Left cardiac atrium (tissue), 4 donors: ENCODE measurements at regions not wholly inside any gene's neighbourhood (a gene's known extent, or its start where the extent isn't known, plus 50 kb on each side); places are given as distances from the start of the nearest gene placed in this dataset.
"Not testable (repeated sequence)": the region's sequence is repeated elsewhere in the genome, so short reads cannot be mapped to it uniquely, and the experiment has no call there.

Experiments
- ATAC-seq, 2 donors: fragments of 200-7000 bp; cut with Tn5 transposase; one replicate each; pipeline ENCODE4 v1.9.1; 2020; ENCODE audit warnings: mild to moderate bottlenecking in 2 of 2, moderate library complexity in 2 of 2
- DNase-seq: peaks from one replicate; pipeline ENCODE4 v3.0.0-alpha.2; 2020
- intact Hi-C, 2 donors: fragments of 100-400 bp; cut with DNase I; formaldehyde crosslinking; loops; one replicate each; pipeline versions ENCODE4 v1.14.1 to v1.15.1; 2022 to 2023
- donor health status: DM: no; HTN: yes; CAD: no.
- donor health status: DM: no; HTN: yes; CAD: no; lungs with severe emphysema.
- donor health status: DM: yes; HTN: yes; CAD: no.
- donor health status: Dilated cardiomyopathy.

GRCh38 chr11:22567759-22568158 lies 57.9 kb downstream of the FANCF start:
- DNase-seq (no peak), ATAC-seq (no peak)
- intact Hi-C loops, result no loop called here

DNA sequence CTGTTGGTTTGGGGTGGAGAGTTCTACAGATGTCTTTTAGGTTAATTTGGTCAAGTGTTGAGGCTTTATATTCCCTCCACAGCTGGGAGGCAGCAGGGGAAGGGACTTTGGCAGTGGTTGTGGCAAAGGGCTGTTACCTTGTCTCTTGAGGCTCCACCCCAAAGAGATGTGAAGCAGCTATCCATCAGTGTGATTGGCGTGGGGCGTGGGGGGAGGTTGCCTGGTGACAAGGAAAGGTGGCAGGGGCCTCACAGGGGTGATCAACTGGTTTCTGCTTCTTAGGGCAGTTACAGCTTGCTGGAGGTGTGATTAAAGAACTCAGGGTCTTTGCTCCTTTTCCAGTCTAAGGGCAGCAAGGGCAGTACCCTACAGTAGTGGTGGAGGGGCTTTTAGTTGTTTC lies 59.3 kb downstream of the FANCF start:
- intact Hi-C loops, result no loop called here
- ATAC-seq (no peak), DNase-seq (no peak)

DNA sequence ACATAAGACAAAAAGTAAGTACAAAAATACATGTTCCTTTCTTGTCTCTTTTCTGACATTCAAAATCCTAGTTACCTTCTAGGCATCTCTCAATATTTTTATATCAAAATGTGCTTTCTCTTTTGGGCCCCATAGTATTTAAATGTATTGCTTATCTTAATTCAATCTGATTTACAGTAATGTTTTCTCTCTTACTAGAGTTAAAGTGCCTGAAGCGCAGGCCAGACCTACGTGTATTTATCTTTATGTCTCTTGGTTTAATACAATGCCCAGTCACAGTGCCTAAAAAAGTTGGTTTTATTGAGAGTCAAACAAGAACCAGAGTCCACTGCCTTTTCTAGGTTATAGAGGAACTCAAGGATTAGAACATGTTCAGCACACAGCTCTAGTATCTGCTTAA lies 64.3 kb downstream of the FANCF start:
- no peak for ATAC-seq
- intact Hi-C loops, result no loop called here
- DNase-seq, result no peak

DNA sequence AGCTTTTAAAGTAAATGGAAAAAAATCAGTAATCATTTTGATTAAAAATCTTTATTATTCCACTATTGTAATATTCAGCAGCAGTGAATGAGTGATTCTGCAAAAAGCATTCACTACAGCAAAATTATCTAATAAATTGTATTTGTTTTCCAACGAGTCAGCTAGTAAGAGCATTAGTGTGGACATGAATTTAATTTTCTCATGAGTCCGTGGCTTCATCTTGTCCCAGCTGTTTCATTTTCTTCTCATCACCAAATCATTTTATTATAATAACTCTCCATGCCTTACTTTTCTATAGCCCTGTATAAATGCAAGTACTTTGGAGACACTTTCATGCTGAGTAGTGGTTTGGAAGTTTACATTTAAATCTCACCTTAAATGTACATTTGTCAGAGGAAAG lies 66.2 kb downstream of the FANCF start:
- DNase-seq, result no peak

DNA sequence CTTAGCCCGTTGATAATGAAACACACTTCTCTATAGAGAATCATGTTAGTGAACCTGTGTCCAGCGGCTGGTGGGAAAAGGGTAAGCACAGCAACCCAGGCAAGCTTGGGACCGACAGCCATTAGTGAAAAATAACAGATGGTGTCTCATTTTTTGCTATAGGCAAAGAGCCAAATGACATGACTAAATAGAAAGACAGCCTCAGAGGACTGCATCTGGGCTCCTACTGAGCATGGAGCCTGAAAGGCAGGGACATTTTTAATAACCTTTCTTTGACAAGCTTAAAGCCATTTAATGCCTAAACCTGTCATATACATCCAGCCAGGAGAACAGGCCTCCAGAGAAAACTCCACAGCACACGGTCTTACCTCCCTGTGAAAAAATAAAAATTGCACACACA lies 67.0 kb downstream of the FANCF start:
- intact Hi-C loops, result no loop called here
- no peak for ATAC-seq
- DNase-seq, result no peak

More for the DNA sequence above, 66.2 kb downstream of the FANCF start:
- intact Hi-C loops, result no loop called here
- ATAC-seq, result no peak

GRCh38 chr11:22556381-22556780 lies 69.2 kb downstream of the FANCF start:
- intact Hi-C loops, result no loop called here
- ATAC-seq (no peak), DNase-seq (no peak)

DNA sequence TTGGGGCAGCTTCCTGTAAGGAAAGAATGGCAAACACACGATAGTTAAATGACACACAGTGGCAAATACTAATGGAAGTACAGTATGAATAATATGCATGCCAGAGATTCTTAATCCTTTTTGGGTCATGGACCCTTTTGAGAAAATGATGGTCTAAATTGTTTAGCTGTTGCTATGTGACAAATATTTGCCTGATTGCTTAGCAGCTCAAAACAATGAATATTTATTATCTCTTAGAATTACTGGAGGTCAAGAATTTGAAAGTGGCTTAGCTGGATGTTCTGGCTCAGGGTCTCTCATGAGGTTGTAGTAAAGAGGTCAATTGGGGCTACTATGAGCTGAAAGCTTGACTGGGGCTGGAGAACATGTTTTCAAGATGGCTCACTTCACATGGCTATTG lies 69.7 kb downstream of the FANCF start:
- intact Hi-C loops, result no loop called here
- DNase-seq (no peak), ATAC-seq (no peak)

GRCh38 chr11:22554221-22554620 lies 71.4 kb downstream of the FANCF start:
- ATAC-seq (no peak), DNase-seq (no peak)
- intact Hi-C loops, result no loop called here

GRCh38 chr11:22552885-22553284 lies 72.7 kb downstream of the FANCF start:
- no peak for DNase-seq
- no peak for ATAC-seq
- intact Hi-C loops, result no loop called here

DNA sequence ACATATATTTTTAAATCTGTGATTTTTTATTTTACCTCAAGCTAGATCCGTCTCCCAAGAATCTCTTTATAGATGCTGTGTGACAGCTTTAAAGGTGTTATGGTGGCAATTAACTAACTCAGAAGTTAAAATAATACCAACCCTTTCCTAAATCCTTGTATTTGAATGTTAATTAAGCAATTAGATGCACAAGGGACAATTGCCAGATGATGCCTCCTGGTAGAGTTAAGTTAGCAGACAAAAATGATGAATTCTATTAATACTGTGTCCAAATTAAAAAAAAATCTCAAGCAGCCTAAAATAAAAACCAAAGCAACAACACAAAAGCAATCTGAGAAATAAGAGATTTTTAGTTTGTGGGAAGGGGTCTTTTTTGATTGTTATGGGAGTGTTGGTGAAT lies 78.9 kb downstream of the FANCF start:
- no peak for ATAC-seq
- DNase-seq, result no peak
- intact Hi-C loops, result no loop called here

GRCh38 chr11:22543261-22543660 lies 82.4 kb downstream of the FANCF start:
- no peak for ATAC-seq
- no peak for DNase-seq
- intact Hi-C loops, result no loop called here

GRCh38 chr11:22539821-22540256 lies 85.8 kb downstream of the FANCF start:
- intact Hi-C loops, result loop anchor here in 1 of 2 donors (10.0 kb wide), 1 partner anchor 205 kb away; the partner anchor contains the start of gene SLC17A6
- no peak for DNase-seq
- ATAC-seq, result peak in 1 of 2 donors; percentile 24

DNA sequence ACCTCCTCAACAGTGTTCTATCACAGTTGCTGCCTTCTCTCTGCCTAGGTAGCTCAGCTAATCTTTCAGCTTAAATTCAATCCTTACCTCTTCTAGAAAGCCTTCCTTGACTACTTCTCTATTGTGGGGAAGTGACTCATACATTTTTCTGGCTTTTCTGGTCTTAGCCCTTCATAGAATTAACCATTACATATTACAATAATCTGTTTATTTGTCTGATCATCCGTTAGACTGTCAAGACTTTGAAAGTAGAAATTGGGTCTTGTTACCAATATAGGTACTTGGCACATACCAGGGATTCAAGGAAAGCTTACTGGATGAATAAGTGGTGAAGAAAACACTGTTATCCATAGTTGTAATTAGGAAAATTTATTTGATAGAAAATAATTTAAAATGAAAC lies 89.6 kb downstream of the FANCF start:
- no peak for DNase-seq
- intact Hi-C loops, result loop anchor here in 1 of 2 donors (10.0 kb wide), 1 partner anchor 201 kb away; the partner anchor contains the start of gene SLC17A6
- no peak for ATAC-seq

- intact Hi-C loops, DNase-seq, ATAC-seq: not testable (repeated sequence)
These were observed 96.8 kb downstream of the FANCF start for GRCh38 chr11:22528612-22529429.

DNA sequence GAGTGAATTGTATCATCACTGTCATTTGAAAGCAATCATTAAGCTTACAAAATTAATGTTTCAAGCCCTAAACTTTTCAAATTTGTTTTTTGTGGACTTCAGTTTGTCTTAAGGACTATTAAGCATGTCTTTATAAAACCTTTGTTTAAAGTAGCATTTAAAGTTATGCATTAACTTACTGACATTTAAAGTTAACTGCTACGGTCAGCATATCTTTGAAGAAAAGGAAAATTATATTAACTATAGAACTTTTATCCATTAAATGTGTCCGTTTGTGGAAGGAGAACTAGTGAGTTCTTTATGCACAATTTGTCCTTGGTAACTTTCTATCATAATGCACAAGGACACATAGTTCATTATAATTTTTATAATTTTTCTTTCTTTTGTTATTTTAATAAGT lies 103.4 kb downstream of the FANCF start:
- ATAC-seq, result no peak
- intact Hi-C loops, result no loop called here
- no peak for DNase-seq

GRCh38 chr11:22521226-22521625 lies 104.4 kb downstream of the FANCF start:
- DNase-seq (no peak), ATAC-seq (no peak)
- intact Hi-C loops, result no loop called here

- ATAC-seq (no peak), DNase-seq (no peak)
- intact Hi-C loops, result no loop called here
These were observed 105.1 kb downstream of the FANCF start for GRCh38 chr11:22520521-22520920.

GRCh38 chr11:22518344-22518743 lies 107.3 kb downstream of the FANCF start:
- ATAC-seq, intact Hi-C loops: not testable (repeated sequence)

GRCh38 chr11:22516111-22516510 lies 109.5 kb downstream of the FANCF start:
- no peak for ATAC-seq

More at GRCh38 chr11:22518344-22518743, 107.3 kb downstream of the FANCF start:
- not testable (repeated sequence) for DNase-seq

GRCh38 chr11:22512457-22512856 lies 113.2 kb downstream of the FANCF start:
- no peak for ATAC-seq
- no peak for DNase-seq
- intact Hi-C loops, result no loop called here

More at GRCh38 chr11:22516111-22516510, 109.5 kb downstream of the FANCF start:
- intact Hi-C loops, result no loop called here
- no peak for DNase-seq

GRCh38 chr11:22510741-22511140 lies 114.9 kb downstream of the FANCF start:
- intact Hi-C loops, result no loop called here
- ATAC-seq (peak in 1 of 2 donors; percentile 66), DNase-seq (no peak)
